GM19438 (cell line): ENCODE measurements at regions not wholly inside any gene's neighbourhood (a gene's known extent, or its start where the extent isn't known, plus 50 kb on each side); places are given as distances from the start of the nearest gene placed in this dataset.

ENCODE experiments used
- ATAC-seq: cut with Tn5 transposase; IDR thresholded peaks from one replicate; pipeline ENCODE4 v1.9.1; 2021; ENCODE audit warnings: low read depth; ENCODE audit not compliant: unreplicated experiment

DNA sequence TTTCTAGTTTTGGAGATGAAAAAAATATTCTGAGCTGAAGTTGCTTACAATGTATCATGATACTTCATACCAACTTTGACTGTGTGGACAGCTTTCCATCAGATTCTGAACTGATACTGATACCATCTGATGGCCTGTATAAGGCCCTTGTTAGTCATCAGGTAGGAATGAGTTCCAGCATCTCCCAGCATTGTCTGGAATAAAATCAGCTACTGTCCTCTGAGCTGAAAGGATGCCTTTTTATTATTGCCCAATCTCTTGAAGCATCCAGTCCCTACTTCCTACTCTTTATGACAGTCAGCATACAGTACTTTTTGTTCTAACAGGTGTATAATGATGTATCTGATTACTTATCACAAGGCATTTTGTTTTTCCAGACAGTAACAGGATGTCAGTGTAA is 70.6 kb upstream of the EYA4 start:
- ATAC-seq = no peak

GRCh38 chr6:133171989-133172604 is 69.1 kb upstream of the EYA4 start:
- no peak for ATAC-seq

- ATAC-seq = no peak
These were observed 67.9 kb upstream of the EYA4 start for GRCh38 chr6:133173276-133173675.

DNA sequence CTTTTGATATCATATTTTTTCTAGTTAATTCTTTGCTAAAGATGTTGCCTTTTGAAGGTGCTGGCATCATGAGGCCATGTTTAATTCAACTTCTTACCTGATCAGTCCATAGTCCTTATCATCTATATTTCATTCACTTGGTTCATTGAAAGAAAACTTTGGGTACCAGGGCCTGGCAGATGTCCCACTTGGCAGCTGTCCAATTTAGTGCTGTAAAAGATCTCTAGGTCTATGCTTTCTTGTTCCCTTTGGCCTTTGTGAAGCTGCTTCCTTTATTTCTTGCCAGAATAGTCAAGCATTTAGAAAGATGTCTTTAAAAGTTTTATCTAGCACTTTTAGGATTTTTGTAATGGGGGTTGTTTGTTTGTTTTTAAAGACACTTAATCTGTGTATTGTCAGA is 61.7 kb upstream of the EYA4 start:
- no peak for ATAC-seq

GRCh38 chr6:133183691-133184090 is 57.5 kb upstream of the EYA4 start:
- ATAC-seq = no peak

DNA sequence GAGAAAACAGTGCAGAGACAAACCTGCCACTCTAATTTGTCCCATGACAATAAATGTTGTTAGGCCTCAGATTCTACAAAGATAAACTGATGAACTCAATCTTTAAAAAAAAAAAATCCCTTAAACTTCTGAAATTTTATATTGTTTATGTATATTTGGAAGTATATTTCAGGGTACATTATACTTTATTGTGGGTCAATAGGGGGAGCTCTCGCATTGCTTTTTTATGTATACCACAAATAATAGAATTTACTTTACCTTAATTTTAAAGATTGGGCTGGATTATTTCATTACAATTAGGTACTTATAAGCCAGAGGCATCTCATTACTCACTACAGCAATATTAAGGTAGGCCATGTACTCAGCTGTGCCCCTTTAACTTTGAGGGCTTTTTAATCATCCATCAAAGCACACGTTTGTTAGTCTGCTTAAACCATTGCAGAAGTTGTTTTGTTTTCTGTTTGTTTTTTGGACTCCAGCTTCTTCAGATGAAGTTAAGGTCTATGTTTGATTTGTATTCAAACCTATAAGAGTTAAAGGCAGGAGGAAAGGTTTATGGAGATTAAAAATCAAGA is 56.3 kb upstream of the EYA4 start:
- ATAC-seq = no peak

DNA sequence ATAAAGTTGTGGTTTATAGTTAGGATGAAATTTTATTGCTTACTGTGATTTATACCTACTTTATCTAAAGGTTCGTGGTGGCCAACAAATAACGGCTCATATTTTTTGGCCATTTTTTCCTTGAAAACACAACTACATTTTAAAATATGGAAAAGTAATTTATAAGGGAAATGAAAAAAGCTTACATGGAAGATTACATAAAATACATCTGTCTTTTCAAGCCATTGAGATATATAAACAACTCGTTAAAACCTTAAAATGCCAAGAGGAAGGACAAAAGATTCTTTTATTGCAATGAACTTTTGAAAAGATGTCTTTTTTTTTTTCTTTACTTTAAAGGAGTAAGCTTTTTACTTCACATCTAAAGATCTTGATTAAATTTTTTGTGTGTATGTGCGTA is 55.4 kb upstream of the EYA4 start:
- no peak for ATAC-seq

- ATAC-seq = no peak
These were observed 54.0 kb upstream of the EYA4 start for GRCh38 chr6:133187114-133187513.

DNA sequence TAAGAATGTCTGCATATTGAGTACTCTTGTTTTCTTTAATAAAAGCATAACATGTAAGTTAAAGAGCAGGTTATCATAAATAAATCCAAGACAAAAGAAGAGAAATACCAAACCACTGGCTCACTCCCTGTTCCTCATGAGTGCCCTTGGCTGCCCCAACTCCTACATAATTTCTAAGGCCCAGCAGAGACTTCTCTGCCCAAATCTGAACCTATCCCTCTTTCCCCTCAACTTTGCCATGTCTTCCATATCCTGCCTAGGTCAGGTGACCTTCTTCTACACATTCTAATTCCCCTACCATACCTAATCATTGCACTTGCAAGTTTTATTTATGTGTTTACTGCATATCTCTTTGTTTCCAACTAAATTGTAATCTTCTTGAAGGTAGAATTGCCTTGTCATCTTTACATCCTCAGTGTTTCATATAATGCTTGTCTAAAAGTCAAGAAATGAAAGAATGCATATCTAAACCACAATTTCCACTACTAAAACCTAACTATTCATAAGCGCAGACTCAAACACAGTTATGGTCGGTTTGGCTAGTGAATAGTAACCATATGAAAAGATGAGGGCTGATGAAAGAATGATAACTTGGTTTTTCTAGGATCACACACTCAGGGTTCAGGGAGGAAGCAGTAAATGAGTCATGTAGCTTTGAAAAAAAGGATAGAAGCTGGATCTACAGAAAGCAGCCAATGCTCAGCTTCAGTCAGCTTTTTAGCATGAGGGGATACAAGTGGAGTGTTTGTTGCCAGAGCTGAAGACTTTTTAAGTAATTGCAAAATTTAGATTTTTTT is 53.3 kb upstream of the EYA4 start:
- ATAC-seq = no peak

GRCh38 chr6:133190912-133191311 is 50.2 kb upstream of the EYA4 start:
- no peak for ATAC-seq

GRCh38 chr6:133191323-133191722 is 49.8 kb upstream of the EYA4 start:
- no peak for ATAC-seq
